ENCODE measurements at regions not wholly inside any gene's neighbourhood (a gene's known extent, or its start where the extent isn't known, plus 50 kb on each side); places are given as distances from the start of the nearest gene placed in this dataset.

GRCh38 chr3:128569756-128570155, 76.8 kb upstream of the GATA2 start:
- DNase-seq (ENCODE audit: low spot score), result no peak
- no peak for ATAC-seq (ENCODE audit: low FRiP score)
- no peak for TF ChIP-seq CTCF (IDR thresholded peaks at IDR 0.05)

GRCh38 chr3:128568602-128569490, 75.8 kb upstream of the GATA2 start:
- ATAC-seq (ENCODE audit: low FRiP score) (no peak), DNase-seq (ENCODE audit: low spot score) (no peak)
- no peak for TF ChIP-seq CTCF (IDR thresholded peaks at IDR 0.05)

- ATAC-seq (ENCODE audit: low FRiP score), result no peak
- no peak for TF ChIP-seq CTCF (IDR thresholded peaks at IDR 0.05)
- no peak for DNase-seq (ENCODE audit: low spot score)
Observed at GRCh38 chr3:128567705-128568356, 74.8 kb upstream of the GATA2 start.

- no peak for TF ChIP-seq CTCF (IDR thresholded peaks at IDR 0.05)
- ATAC-seq (ENCODE audit: low FRiP score) (no peak), DNase-seq (ENCODE audit: low spot score) (no peak)
Observed at GRCh38 chr3:128567141-128567540, 74.1 kb upstream of the GATA2 start.

- ATAC-seq (ENCODE audit: low FRiP score) (no peak), DNase-seq (ENCODE audit: low spot score) (no peak)
- no peak for TF ChIP-seq CTCF (IDR thresholded peaks at IDR 0.05)
Observed at GRCh38 chr3:128563439-128563838, 70.4 kb upstream of the GATA2 start.

GRCh38 chr3:128561504-128561903, 68.5 kb upstream of the GATA2 start:
- DNase-seq (ENCODE audit: low spot score) (no peak), ATAC-seq (ENCODE audit: low FRiP score) (no peak)
- TF ChIP-seq CTCF (IDR thresholded peaks at IDR 0.05), result no peak

- no peak for ATAC-seq (ENCODE audit: low FRiP score)
- DNase-seq (ENCODE audit: low spot score), result no peak
- TF ChIP-seq CTCF (IDR thresholded peaks at IDR 0.05), result no peak
Observed at GRCh38 chr3:128560768-128561167, 67.8 kb upstream of the GATA2 start.

Measured in omental fat pad (tissue), 3 donors.